Activated CD4-positive, alpha-beta T cell treated with anti-CD3 and anti-CD28 coated beads, Interleukin-10, Interleukin-2, amounts not matched to agents 100 ng/mL and 50 ng/mL, durations not matched to agents 16 hours and 8 hours (primary cell): ENCODE measurements at regions not wholly inside any gene's neighbourhood (a gene's known extent, or its start where the extent isn't known, plus 50 kb on each side); places are given as distances from the start of the nearest gene placed in this dataset.
"Not testable (repeated sequence)": the region's sequence is repeated elsewhere in the genome, so short reads cannot be mapped to it uniquely, and the experiment has no call there.

ENCODE experiments used
- DNase-seq: peaks from one replicate; pipeline ENCODE4 v3.0.0-alpha.2; 2020

DNA sequence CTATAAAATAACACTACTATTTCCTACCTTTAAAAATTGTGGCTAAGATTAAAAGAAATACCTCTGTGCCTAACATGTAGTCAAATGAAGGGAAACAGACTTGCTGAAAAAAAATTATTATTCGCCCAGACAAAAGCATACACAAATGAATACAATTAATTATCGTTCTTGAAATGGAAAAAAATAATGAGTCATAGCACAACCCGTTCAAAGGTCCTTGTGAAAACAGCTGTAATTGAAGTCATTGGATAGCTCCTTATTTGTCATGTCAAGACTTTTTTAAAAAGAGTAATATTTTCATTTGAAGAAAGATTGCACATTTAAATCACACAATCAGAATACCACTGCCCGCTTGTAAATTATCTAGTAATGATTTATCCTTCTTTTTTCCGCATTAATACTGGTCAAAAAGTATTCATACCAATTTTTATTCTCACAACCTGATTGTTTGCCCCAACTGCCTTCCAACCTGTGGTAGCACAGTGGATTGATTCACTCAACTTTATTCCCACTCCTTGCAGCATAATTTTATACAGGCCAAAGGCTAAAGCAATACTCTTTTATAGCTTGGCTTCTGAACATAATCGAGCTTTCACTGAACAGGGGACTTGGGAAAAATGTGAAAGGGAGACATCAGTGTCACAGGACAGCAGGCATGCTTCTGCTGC, 655.2 kb upstream of the MAP3K7 start:
- no peak for DNase-seq

DNA sequence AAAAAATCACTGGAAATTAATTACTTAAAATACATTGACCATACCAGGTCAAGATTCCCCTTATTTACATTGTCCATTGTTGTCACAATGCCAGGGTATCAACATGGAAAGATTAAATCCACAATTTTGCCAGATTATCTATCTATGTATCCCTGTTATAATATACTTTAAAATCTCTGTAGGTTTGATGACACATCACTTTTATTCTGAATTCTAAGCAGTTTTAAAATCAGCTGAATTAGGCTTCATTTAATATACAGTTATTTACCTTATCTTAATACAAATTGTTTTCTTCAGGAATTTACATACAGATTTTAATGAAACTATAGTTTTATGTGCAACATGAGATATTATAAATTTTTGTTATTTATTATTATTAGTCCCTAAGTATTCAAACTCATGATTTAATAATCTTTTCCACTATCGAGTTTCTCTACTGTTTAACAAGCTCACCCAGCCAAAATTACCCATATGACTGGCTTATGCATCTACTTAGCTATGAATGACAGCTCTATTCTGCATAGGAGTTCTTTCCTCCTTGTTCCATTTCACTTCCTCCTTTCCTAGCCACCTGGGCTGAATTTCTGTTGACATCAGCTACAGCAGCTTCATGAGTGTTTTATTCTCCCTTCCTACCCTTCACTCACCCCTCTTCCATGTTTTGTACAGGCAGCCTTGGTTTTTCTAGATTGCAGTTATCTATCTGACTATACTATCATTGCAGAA, 654.2 kb upstream of the MAP3K7 start:
- DNase-seq: no peak

DNA sequence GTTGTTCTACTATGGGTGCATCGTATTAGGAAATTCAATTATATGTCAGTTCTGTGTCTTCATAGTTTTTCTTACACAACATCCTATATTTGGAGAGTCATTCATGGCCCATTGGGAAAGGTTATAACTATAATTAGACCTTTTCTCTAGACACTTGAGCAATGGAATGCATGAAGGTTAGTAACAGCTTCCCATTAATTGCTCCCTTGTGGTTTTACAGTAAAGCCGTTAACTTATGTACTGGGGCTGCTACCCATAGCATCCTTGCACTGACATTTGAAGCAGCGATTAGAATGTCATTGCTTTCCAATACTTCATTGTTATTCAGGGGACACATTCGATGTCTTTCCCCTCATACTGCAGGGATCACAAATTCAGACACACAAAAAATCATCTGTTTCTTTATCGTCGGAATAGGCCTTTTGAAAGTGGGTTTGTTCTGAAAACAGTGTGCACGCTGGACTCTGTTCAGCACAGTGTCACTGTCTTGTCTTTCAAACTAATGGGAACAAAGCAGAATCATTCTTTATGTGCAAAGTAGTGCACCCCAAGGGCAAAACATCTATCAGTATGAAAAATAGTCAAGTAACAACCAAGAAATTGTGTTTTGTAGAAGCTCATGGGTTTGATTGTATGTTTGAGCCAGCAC, 634.3 kb upstream of the MAP3K7 start:
- DNase-seq: no peak

DNA sequence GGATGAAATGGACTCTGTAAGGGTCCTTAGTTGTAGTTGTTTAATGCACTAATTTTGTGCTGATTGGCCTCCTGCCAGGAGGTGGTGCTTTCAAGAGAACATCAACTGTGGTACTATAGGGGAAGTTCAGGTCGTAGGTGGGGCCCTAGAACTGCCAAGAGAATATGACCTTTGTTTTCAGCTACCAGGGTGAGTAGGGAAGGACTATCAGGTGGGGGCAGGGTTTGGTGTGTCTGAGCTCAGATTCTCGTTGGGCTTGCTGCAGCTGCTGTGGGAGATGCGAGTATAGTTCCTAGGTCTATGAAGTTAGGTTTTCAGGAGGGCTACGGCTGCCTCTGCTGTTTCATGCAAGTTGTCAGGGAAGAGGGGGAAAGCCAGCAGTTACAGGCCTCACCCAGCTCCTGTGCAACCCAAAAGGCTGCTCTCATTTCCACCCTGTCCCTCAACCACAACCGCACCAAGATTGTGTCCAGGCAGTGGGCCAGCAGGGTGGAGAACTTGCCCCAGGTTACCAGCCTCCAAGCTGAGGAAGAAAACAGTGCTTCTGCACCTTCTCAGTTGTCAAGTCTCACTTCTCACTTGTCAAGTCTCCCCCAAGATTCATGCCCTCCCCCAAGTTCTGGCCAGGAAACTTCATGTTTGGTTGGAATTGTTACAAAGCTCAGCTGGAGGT, 626.5 kb upstream of the MAP3K7 start:
- no peak for DNase-seq

DNA sequence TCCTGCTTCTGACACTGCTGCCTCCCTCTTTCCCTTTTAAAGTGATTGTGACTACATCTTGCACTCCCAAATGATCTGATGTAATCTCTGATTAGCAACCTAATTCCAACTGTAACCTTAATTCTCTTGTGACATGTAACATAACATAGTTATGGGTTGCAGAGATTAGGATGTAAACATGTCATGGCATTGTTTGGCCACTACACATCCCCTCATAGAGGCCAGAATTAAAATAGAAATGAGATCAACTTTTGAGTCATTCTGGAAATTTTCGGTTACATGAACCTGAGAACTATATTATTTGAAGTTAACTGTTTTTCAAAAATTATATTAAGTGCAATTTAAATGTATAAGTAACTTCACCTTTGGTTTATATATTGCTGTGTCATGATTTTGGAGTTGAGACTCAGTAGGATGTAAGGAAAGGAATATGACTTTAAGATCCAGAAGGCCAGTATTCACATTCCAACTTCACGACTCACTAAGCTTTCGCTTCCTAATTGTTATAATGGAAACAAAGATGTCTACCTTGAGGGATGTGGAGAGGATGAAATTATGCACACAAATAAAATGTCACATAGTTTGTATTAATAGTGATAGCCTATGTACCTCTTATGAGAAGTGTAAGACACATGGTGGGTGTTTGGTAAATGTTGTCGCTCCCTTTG, 611.9 kb upstream of the MAP3K7 start:
- no peak for DNase-seq

DNA sequence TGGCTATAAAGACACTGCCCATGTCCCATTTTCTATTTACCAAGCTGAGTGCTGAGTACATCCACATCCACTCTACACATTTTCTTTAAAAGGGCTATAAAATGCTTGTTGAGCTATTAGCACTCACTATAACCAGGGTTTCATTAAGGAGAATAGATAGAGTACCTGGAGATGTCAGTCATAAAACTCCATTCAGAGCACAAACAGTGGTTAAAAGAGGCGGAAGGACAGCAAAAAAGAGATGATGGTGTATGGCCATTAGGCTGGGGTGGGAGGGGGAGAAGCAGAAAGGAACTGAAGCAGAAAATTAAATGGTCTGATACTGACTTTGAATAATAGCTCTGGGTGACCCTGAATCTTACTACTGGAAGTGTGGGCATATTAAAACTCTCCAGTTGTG, 609.9 kb upstream of the MAP3K7 start:
- no peak for DNase-seq

DNA sequence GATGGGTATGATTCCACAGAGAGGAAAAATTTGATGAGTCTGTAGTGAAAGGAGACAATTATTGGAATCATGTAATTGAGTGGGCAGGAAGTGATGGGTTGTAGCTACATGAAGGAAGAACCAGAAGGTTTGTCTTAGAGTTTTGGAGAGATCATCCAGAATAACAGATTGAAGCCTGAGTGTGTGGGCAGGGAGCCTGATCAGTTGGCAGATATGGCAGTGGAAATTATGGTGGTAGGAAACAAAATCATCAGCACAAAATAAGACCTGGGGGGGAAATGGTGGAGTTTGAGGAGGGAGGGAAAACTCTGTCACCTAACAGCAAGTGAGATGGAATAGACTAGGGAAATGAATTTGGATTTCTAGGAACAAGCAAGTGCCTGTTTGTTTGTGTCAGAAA, 606.6 kb upstream of the MAP3K7 start:
- no peak for DNase-seq

DNA sequence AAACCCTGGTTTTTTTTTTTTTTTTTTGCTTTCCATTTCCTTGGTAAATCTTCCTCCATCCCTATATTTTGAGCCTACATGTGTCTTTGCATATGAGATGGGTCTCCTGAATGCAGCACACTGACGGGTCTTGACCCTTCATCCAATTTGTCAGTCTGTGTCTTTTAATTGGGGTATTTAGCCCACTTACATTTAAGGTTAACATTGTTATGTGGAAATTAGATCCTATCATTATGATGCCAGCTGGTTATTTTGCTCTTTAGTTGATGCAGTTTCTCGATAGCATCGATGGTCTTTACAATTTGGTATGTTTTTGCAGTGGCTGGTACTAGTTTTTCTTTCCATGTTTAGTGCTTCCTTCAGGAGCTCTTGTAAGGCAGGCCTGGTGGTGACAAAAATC, 603.2 kb upstream of the MAP3K7 start:
- DNase-seq: not testable (repeated sequence)

DNA sequence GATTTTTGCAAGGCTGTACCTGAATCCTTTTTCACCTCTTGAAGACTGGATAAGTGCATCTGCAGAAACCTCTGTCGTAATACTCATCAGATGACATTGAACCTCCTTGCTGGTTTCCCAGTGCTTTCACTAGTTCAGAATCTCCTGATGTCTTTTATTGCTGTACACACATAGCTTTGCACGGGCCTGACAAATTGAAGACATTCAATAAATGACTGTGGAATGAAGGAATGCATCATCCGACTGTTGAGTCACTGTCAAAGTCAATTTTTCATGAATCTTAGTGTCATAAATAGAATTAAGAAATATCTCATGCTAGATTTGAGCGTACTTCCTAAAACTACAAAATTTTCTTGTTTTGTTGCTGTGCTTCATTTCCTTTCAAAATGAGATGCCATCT, 598.2 kb upstream of the MAP3K7 start:
- no peak for DNase-seq

DNA sequence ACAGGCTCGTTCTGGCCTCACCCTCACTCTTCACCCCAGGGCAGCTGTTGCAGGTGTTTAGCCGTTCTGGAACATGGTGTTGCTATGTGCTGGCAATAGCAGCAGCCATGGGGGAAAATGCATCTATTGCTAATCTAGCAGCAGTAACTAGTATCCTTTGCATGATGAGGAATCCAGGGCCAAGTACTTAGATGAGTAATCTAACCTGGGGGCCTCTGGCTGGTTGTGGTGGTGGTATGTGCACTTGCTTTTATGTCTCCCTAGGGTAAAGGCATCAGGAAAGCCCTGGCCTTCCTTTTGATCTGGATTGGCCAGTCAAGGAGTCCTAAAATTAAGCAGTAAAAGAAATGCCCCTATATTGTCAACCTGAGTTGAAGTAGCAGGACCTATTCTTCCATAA, 594.5 kb upstream of the MAP3K7 start:
- no peak for DNase-seq

DNA sequence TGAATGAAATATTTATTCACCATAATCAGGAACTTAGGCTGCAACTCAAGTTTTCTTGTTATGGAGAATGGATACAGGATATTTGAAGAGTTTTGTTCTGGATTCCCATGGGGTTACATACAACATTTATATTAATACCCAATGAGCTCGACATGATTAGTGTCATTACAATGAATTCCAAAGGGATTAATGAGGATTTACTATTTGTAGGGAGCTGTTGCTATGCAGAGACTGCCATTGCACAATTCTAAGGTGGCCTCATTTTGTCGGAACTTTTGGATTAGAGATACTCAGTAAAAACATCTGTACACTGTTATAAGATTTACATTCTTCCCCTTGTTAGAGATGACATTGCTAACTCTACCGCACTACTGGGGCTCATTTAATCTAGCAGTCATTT, 586.8 kb upstream of the MAP3K7 start:
- no peak for DNase-seq

DNA sequence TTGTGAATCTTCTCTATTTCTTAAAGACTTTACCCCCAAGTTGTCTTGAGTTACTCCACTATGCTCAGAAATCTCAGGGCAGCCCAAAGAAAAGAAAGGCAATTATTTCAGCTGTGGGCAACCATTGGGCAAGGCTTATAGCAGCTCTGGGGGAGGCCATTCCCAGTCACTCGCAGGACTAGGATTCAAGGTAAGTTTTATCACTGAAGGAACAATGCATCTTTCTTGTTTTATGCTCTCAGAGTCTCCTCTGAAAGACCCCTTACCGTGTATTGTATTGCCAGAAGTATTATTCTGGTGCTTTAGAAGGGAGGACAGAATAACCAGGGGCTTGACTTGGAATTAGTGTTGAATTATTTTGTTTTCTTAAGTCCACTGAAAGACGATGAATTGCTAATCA, 586.3 kb upstream of the MAP3K7 start:
- no peak for DNase-seq

DNA sequence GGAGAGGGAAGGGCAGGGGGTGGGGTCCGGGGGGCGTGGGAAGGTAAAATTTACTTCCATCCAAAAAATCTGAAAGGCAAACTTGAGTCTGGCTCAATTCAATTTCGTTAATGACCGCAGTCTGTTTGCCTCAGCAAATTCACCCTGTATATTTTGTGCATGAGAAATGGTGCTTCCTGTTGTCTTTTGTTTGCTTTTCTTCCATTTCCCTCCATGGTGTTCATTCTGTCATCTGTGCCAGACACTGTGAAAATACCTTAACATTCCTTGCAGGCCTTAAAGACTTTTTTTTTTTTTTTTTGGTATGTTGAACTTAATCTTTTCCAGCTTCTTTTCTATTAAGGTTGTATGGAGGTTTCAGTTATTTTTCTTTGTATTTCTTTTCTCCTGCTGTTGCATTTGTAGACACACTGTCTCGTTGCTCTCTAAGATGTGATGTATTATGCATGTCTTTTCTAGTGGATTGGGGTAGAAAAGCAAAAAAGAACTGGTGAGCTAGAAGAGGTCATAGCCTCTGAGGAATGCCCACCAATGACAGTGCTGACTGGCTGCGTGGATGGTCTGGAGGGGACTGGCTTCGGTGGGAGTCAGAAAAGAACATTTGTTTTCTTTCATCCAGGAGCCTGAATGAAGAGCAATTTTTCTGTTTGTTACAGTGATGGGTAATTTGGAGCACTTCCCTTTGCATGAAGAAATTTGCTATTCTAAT, 585.0 kb upstream of the MAP3K7 start:
- DNase-seq: no peak

DNA sequence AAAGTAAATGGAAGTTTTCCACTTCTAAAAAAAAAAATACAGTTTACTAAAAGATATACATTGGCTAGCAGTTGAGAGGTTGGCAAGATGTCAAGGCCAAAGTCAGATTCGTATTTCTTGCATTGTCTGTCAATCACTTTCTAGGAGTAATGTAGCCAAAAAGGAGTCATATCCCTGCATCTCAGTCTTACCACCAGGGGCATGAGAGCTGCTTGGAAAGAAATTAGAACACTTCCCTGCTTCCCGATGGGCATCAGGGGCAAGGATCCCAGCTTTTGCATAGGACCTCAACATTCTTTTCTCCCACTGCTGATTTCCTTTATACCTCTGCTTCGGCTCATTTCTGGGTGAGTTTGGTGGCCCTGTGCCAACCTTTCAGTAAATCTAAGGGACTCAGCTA, 581.0 kb upstream of the MAP3K7 start:
- no peak for DNase-seq

DNA sequence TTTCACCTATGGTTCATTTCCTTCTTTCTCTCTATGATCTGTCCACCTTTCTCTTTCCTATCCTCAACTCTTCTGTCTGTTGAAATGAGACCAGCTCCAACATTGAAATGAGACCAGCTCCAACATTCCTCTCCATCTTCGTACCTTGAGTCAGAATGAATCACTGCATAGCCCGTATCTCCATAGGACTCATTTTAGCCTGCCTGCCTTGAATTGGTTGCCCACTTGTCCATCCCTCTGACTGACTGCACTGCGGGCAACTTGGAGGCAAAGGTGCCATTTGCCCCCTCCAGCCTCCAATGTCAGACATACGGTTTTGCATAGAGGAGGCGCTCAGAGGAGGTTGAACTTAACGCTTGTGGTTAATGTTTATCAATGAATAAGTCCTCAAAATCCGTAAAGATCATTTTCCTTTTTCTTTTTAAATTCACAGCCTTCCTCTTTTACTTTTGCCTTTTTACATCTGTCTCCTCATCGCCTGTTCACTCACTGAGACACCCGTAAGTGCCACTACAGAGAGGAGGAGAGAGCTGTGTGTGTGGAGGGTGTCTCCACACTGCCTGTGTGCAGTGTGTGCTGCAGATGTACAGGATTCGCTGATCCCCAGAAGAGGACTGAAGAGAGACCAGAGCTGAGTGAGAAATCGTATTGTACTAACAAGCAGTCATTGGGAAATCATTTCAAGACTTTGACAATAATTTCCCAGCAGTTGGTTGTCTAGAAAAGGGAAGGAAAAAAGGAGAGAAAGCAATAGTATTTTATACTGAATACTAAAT, 579.6 kb upstream of the MAP3K7 start:
- DNase-seq: no peak

DNA sequence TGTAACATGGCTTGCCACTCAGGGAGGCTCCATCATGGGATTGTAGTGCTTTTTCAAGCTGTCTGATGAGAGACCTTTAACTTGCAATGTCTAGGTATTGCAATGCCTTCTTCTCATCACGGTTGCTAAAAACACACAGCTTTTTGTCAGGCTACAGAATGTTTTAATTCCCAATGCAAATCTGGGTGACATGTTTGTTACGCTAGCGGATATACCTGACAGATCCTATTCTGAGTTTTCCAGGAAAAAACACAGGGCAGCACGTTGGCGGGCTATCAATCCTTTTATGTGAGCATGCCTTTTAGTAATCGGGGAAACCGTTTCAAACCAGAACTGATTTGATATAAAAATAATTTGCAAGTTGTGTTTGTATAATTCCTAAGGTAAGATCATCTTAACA, 577.2 kb upstream of the MAP3K7 start:
- DNase-seq: no peak

DNA sequence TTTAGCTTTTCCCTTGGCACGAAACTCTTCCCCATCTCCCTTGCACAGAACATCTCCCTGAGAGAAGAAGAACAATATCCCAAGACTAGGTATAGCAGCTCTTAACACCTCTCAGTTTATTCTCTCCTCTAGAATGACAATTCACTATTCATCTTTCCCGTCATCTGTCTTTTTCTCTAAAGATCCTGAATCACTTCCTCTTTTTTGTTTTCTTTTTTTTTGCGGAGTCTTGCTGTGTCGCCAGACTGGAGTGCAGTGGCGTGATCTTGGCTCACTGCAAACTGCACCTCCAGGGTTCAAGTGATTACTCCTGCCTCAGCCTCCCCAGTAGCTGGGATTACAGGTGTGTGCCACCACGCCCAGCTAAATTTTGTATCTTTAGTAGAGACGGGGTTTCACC, 574.4 kb upstream of the MAP3K7 start:
- DNase-seq: no peak

DNA sequence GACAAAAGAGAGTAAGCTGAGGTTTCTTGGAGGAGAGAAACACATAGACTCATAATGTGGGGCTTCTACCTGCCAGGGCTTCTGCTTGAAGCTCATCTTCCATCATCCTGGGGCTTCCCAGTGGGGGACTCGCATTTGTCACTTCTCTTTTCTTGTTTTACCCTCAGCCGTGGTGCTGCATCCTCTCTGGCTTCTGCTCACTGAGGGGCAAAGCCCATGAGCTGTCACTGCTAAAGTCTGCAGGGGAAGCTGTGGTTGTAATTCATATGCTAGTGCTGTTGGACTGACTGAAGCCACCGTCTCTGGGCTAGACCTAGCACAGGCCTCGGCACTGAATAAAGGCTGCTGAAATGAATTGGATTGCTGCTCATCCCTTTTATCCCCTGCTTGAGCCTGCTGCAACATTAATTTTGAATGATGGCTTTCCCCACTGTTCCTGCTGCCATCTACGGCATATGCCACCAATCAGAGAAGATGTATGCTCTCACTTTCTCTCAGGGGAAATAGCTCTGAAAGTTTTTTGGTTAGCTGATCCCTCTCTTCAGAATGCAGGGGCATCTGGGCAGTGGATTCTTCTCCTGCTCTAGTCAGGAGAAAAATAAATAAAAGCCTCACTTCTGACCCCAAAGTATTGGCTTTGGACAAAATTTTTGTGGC, 568.4 kb upstream of the MAP3K7 start:
- DNase-seq: no peak

DNA sequence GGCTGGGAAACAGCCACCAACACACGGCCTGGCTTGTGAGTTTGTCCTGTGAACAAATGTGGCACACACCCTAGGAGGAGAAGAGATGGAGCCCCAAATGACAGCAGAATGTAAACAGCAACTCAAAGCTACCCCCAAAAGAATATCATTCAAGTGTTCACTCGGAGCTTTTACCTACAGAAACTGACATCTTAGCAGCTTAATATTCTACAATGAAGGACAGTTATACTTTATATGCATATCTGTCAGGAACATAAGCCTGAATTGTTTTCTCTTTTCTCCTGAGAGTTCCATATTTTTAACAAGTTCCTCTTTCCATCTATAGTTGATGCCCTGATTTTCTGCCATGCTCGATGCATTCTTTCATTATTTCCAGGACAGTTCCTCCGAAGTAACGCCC, 566.0 kb upstream of the MAP3K7 start:
- no peak for DNase-seq

DNA sequence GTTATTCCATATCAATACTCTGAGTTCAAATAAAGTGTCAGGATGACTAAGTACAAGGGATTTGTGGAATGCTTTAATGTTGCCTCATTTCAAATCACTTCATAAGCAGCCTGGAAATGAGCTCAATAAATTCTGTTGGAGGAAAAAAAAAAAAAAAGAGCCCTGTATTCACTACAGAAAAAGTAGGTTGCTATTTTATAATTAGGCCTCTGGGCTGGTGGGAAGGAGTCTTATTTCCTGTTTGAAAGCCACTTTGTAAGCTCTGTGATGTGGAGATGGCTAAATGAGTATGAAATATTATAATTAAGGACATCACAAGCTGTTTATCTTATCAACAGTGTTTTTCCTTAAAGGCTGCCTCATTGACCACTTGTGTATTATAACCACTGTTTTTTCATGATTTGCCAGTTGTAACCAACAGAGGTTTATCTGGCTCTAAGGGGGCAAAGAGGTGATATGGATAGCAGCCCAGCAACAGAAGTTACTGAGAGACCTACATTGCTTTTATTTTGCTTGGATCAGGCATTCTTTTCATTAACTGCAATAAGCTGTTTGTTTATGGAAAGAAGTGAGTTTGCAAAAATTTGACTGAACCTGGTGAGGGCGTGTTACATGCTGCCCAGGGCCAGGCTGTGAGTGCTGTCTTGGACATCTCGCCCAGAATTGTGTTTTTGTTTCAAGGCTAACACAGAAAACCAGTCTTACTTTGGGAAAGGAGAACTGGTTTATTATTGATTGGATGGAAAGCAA, 563.3 kb upstream of the MAP3K7 start:
- no peak for DNase-seq
